ENCODE measurements at regions not wholly inside any gene's neighbourhood (a gene's known extent, or its start where the extent isn't known, plus 50 kb on each side); places are given as distances from the start of the nearest gene placed in this dataset.

DNA sequence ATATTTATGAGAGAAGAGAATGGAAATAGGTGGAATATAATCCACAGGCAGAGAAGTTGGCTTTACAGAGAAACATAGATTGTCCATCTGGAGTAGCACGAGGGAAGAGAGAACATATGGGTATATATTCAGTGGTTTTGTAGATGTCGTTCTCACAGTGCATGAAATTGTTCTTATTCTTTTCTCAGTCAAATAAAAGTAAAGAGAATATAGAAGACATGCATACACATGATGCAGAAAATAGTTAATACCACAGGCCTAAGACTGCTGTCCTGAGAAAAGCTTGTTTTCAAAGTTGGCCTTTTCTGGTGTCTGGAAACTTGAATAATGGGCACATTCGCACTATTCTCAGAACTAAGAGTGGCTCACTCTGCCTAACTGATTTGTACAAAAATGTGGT, 378.1 kb downstream of the GABRG1 start:
- no peak for TF ChIP-seq ZNF660 (CRISPR knock-in tag; IDR thresholded peaks at IDR 0.05; ENCODE audit: borderline replicate concordance, low read depth)
- no peak for TF ChIP-seq SMYD3 (CRISPR knock-in tag; IDR thresholded peaks at IDR 0.05)

All from HepG2 (cell line).